ENCODE measurements at regions not wholly inside any gene's neighbourhood (a gene's known extent, or its start where the extent isn't known, plus 50 kb on each side); places are given as distances from the start of the nearest gene placed in this dataset.

DNA sequence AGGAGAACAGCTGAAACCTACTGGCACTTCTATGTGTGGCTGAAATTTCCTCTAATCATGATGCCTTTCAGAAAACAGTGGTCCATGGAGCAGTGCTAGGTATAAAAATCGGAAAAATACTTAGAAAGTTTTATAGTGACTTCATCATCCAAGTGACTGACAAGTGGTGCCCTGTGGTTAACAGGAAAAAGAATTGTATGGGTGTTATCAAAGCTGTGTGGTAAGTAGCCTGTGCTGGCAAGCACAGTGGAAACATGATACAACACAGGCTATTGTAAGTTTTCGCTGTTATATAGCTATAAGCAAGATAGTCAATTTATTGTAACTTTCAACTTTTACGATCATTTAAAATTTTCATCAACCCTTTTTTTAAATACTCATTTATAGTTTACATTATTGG, 1599.7 kb upstream of the ZEB2 start:
- POLR2A ChIA-PET: no interaction called here
- TF ChIP-seq HOXC10 (CRISPR knock-in tag; IDR thresholded peaks at IDR 0.05) (no peak), BCL11B (tag by site-specific recombination; IDR thresholded peaks at IDR 0.05; ENCODE audit: low read depth) (no peak), ZNF311 (tag by site-specific recombination; IDR thresholded peaks at IDR 0.05; ENCODE audit: borderline replicate concordance) (no peak), FEZF1 (tag by site-specific recombination; IDR thresholded peaks at IDR 0.05) (peak; percentile 30), ZNF133 (tag by site-specific recombination; IDR thresholded peaks at IDR 0.05) (peak; percentile 46; the same call in 1 of the 2 replicates), ZNF366 (tag by site-specific recombination; conservative IDR thresholded peaks at IDR 0.05) (no peak), SP3 (tag by site-specific recombination; IDR thresholded peaks at IDR 0.05) (no peak), ZNF747 (tag by site-specific recombination; IDR thresholded peaks at IDR 0.05) (no peak)
- TF ChIP-seq, protein P1, sequence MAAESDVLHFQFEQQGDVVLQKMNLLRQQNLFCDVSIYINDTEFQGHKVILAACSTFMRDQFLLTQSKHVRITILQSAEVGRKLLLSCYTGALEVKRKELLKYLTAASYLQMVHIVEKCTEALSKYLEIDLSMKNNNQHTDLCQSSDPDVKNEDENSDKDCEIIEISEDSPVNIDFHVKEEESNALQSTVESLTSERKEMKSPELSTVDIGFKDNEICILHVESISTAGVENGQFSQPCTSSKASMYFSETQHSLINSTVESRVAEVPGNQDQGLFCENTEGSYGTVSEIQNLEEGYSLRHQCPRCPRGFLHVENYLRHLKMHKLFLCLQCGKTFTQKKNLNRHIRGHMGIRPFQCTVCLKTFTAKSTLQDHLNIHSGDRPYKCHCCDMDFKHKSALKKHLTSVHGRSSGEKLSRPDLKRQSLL (tag by site-specific recombination; IDR thresholded peaks at IDR 0.05): no peak
- TF ChIP-seq, protein P2, sequence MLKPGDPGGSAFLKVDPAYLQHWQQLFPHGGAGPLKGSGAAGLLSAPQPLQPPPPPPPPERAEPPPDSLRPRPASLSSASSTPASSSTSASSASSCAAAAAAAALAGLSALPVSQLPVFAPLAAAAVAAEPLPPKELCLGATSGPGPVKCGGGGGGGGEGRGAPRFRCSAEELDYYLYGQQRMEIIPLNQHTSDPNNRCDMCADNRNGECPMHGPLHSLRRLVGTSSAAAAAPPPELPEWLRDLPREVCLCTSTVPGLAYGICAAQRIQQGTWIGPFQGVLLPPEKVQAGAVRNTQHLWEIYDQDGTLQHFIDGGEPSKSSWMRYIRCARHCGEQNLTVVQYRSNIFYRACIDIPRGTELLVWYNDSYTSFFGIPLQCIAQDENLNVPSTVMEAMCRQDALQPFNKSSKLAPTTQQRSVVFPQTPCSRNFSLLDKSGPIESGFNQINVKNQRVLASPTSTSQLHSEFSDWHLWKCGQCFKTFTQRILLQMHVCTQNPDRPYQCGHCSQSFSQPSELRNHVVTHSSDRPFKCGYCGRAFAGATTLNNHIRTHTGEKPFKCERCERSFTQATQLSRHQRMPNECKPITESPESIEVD (tag by site-specific recombination; IDR thresholded peaks at IDR 0.05): peak; percentile 25; the same call in 1 of the 2 replicates

DNA sequence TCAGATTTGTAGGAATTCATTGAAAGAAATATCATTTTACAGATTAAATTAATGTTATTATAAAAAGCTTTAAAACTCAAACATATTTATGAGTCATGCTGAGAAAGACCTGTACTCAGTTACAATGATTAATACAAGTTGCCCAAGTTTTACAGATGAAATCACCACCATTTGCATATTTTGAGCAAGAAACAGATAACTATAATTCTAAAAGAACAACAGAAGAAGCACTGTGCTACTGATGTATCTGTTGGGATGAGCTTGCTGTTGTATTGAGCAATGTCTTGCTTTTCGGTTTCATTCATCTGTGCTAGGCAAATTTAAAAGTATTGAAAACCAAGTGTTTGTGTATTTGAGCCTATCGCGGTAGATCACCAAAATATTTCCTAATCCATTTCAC, 1589.1 kb upstream of the ZEB2 start:
- H3K27ac ChIP-seq (ENCODE audit: extremely low read depth, low read depth, low read length): no peak overlapping the region
- ChIA-PET CTCF (no interaction called here), POLR2A (no interaction called here)
- no peaks in the 10 kb centered on the region for H3K9me3 ChIP-seq (ENCODE audit: control insufficient read depth, insufficient read depth, low read depth, low read length)
- no peaks in the 10 kb centered on the region for H3K36me3 ChIP-seq (ENCODE audit: control insufficient read depth in 2 of 2, insufficient read depth in 1 of 2, low read length in 2 of 2)
- TF ChIP-seq, protein P3, sequence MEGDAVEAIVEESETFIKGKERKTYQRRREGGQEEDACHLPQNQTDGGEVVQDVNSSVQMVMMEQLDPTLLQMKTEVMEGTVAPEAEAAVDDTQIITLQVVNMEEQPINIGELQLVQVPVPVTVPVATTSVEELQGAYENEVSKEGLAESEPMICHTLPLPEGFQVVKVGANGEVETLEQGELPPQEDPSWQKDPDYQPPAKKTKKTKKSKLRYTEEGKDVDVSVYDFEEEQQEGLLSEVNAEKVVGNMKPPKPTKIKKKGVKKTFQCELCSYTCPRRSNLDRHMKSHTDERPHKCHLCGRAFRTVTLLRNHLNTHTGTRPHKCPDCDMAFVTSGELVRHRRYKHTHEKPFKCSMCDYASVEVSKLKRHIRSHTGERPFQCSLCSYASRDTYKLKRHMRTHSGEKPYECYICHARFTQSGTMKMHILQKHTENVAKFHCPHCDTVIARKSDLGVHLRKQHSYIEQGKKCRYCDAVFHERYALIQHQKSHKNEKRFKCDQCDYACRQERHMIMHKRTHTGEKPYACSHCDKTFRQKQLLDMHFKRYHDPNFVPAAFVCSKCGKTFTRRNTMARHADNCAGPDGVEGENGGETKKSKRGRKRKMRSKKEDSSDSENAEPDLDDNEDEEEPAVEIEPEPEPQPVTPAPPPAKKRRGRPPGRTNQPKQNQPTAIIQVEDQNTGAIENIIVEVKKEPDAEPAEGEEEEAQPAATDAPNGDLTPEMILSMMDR (tag by site-specific recombination; IDR thresholded peaks at IDR 0.05): no peak
- TF ChIP-seq, protein P4, sequence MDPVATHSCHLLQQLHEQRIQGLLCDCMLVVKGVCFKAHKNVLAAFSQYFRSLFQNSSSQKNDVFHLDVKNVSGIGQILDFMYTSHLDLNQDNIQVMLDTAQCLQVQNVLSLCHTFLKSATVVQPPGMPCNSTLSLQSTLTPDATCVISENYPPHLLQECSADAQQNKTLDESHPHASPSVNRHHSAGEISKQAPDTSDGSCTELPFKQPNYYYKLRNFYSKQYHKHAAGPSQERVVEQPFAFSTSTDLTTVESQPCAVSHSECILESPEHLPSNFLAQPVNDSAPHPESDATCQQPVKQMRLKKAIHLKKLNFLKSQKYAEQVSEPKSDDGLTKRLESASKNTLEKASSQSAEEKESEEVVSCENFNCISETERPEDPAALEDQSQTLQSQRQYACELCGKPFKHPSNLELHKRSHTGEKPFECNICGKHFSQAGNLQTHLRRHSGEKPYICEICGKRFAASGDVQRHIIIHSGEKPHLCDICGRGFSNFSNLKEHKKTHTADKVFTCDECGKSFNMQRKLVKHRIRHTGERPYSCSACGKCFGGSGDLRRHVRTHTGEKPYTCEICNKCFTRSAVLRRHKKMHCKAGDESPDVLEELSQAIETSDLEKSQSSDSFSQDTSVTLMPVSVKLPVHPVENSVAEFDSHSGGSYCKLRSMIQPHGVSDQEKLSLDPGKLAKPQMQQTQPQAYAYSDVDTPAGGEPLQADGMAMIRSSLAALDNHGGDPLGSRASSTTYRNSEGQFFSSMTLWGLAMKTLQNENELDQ (tag by site-specific recombination; IDR thresholded peaks at IDR 0.05; ENCODE audit: low read depth): no peak
- no peak for TF ChIP-seq ZNF2 (tag by site-specific recombination; IDR thresholded peaks at IDR 0.05)
- TF ChIP-seq GFI1B (tag by site-specific recombination; IDR thresholded peaks at IDR 0.05): no peak
- no peak for TF ChIP-seq ZNF112 (tag by site-specific recombination; IDR thresholded peaks at IDR 0.05)
- TF ChIP-seq ZNF354C (tag by site-specific recombination; IDR thresholded peaks at IDR 0.05; ENCODE audit: borderline replicate concordance, low read depth): no peak
- no peak for TF ChIP-seq GLIS2 (tag by site-specific recombination; IDR thresholded peaks at IDR 0.05)
- no peak for TF ChIP-seq ZFP3 (tag by site-specific recombination; IDR thresholded peaks at IDR 0.05; ENCODE audit: low read depth)
- no peak for TF ChIP-seq KLF16 (tag by site-specific recombination; IDR thresholded peaks at IDR 0.05)
- TF ChIP-seq GLI2 (tag by site-specific recombination; IDR thresholded peaks at IDR 0.05; ENCODE audit: borderline replicate concordance, low read depth): no peak
- no peak for TF ChIP-seq ZNF791 (tag by site-specific recombination; IDR thresholded peaks at IDR 0.05)
- TF ChIP-seq ZNF274 (IDR thresholded peaks at IDR 0.05; ENCODE audit: low read length): no peak
- TF ChIP-seq ZNF274 (tag by site-specific recombination; IDR thresholded peaks at IDR 0.05; ENCODE audit: borderline replicate concordance): no peak
- no peak for TF ChIP-seq ZNF132 (tag by site-specific recombination; IDR thresholded peaks at IDR 0.05; ENCODE audit: borderline replicate concordance)
- TF ChIP-seq ZNF239 (tag by site-specific recombination; IDR thresholded peaks at IDR 0.05): no peak
- no peak for TF ChIP-seq ZFP37 (tag by site-specific recombination; IDR thresholded peaks at IDR 0.05)
- no peak for TF ChIP-seq RBAK (tag by site-specific recombination; IDR thresholded peaks at IDR 0.05)
- no peak overlapping the region for H3K4me3 ChIP-seq (ENCODE audit: low read depth, low read length)
- H3K4me1 ChIP-seq (ENCODE audit: control insufficient read depth, insufficient read depth, low read length): no peaks in the 10 kb centered on the region

More for the DNA sequence above, 1599.7 kb upstream of the ZEB2 start:
- Histone ChIP-seq H3K9me3 (ENCODE audit: control insufficient read depth, insufficient read depth, low read depth, low read length) (no peaks in the 10 kb centered on the region), H3K27ac (ENCODE audit: extremely low read depth, low read depth, low read length) (no peak overlapping the region), H3K4me3 (ENCODE audit: low read depth, low read length) (no peak overlapping the region), H3K36me3 (ENCODE audit: control insufficient read depth in 2 of 2, insufficient read depth in 1 of 2, low read length in 2 of 2) (no peaks in the 10 kb centered on the region), H3K4me1 (ENCODE audit: control insufficient read depth, insufficient read depth, low read length) (no peaks in the 10 kb centered on the region)
- CTCF ChIA-PET: no interaction called here

Measured in HEK293 (cell line).